ENCODE measurements at regions not wholly inside any gene's neighbourhood (a gene's known extent, or its start where the extent isn't known, plus 50 kb on each side); places are given as distances from the start of the nearest gene placed in this dataset.

GRCh38 chr5:3957658-3958057, 362.0 kb downstream of the IRX1 start:
- no peak for DNase-seq (ENCODE audit: low read depth)

GRCh38 chr5:3958389-3958788, 362.8 kb downstream of the IRX1 start:
- DNase-seq (ENCODE audit: low read depth): no peak

GRCh38 chr5:3962113-3962512, 366.5 kb downstream of the IRX1 start:
- DNase-seq (ENCODE audit: low read depth): no peak

DNA sequence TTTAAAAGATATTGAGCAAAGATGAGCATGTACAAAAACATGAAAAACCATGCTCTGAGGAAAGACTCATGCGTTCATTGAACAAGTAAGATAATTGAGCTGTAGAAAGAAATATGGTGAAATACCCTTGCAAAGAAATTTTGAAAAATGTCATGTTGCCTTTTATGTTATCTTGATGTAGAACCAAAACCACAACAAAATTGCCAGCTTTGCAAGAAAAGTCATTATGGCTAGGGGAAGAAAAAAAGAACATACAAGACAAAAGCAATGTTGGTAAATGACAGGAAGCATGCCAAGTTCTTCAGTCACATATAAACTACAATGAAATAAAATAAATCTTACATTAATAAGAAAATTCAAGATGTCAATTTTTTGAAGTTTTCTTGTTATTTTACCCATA, 368.0 kb downstream of the IRX1 start:
- no peak for DNase-seq (ENCODE audit: low read depth)

DNA sequence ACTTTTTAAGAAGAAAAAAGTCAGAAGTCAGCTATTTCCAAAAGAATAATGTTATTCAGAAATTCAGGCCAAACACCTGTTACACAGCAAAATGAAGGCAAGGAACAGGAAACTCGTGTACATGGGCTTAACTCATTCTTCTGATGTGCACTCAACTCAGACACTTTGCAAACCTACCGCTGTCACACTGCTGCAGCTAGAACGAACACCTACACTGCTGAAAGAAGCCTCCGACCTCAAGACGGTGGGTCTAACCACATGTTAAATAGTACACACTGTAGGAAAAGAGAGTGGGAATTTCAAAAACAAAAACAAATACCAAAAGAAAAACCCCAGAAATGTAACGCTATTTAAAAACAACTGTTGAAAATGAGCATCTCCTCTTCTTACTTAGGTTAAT, 384.5 kb downstream of the IRX1 start:
- DNase-seq (ENCODE audit: low read depth): no peak

GRCh38 chr5:3987867-3988266, 392.2 kb downstream of the IRX1 start:
- no peak for DNase-seq (ENCODE audit: low read depth)

GRCh38 chr5:3993856-3994473, 398.3 kb downstream of the IRX1 start:
- no peak for DNase-seq (ENCODE audit: low read depth)

GRCh38 chr5:3994628-3995027, 399.0 kb downstream of the IRX1 start:
- DNase-seq (ENCODE audit: low read depth): no peak

- DNase-seq (ENCODE audit: low read depth): no peak
These were observed 400.5 kb downstream of the IRX1 start for GRCh38 chr5:3995954-3996619.

DNA sequence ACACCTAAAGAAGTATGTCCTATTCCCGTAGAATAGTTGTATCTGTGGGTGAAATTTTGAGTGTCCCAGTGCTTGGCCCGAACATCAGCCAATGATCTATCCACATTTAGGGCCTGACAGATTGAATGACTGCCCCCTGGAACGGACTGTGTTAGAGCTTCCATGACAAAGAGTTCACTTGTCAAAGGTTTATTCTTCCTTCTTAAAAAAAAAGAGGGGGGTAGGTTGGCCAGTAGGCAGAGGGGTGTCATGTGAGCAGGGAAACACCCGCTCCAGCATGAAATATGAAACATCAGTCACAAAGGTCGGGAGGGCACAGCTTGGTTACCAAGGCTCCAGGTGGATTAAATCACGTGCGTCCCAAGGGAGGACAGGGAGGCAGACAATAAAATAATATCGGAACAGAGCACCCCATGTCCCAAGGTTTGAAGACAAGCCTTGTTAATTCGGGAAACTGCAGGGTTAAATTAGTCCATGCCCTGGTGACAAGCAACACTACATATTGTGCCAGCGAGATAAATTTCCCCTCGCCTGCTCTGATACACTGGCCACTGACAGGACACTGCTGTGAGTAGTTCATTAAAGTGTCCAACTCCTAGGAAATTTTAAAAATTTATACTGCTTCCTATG, 401.2 kb downstream of the IRX1 start:
- no peak for DNase-seq (ENCODE audit: low read depth)

GRCh38 chr5:3997670-3998069, 402.0 kb downstream of the IRX1 start:
- no peak for DNase-seq (ENCODE audit: low read depth)

GRCh38 chr5:3999929-4000328, 404.3 kb downstream of the IRX1 start:
- no peak for DNase-seq (ENCODE audit: low read depth)

- no peak for DNase-seq (ENCODE audit: low read depth)
These were observed 405.4 kb downstream of the IRX1 start for GRCh38 chr5:4001004-4001403.

DNA sequence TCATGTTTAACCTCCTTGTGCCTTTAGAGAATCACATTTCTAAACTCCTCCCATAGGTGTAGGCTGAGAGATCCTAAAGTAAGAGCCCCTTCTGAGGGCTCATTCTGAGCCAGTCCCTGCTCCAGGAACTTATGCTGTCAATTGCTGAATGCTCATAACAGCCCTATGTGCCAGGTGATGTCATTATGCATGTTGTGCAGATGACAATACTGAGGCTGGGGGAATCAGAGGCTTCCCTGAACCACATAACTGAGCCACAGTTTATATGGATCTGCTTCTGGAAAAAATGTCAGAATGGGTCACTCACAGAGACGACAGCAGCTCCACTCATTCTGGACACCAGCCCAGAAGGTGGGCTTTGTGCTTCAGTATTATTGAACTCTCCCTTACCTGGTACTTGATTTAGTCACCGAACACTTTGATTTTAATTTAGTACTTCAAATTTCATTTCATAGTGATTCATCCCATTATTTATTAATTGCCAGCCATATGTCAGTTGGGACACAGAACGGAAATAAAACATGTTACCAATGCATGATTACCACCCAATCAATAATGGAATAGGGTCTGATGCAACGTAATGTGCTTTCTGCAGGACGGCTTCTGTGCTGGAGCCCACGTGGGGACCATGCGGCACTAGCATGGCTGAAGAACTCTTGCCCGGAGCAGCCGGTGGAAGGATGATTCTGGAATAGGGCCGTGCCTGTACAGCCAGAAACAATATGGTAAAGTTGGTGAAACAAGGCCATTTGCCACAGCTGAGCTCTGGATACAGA, 406.3 kb downstream of the IRX1 start:
- DNase-seq (ENCODE audit: low read depth): no peak

DNA sequence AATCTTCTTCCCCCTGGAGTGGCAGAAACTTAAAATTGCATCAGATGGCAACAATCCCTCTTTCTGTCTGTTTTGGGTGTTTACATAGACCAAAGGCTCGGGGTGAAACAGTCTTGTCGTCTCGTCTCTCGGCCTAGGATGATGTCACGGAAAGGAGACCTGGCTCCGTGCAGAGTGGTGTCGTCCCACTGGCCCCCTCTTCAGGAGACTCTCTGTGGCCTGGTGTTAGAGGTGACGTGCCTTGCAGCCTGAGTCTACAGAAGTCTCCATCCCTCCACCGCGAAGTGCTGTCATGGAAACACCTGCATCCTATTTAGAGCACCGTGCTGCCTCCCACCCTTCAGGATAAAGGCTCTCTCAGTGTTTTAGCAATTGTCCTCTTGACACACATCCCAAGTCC, 409.7 kb downstream of the IRX1 start:
- DNase-seq (ENCODE audit: low read depth): no peak

DNA sequence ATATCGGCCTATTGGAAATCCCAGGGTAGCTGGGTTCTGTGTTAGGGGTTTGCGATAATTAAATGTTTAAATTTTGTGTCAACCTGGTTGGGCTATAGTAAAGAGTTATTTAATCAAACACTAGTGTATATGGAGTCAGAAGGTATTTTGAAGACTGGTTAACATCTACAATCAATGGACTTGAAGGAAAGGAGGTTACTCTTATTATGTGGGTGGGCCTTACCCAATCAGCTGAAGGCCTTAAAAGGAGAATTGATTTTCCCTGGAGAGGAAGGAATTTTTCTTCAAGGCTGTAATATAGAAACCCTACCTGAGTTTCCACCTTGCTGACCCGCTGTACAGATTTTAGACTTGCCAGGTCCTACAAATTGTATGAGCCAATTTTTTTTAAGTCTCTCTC, 411.4 kb downstream of the IRX1 start:
- no peak for DNase-seq (ENCODE audit: low read depth)

- no peak for DNase-seq (ENCODE audit: low read depth)
These were observed 416.3 kb downstream of the IRX1 start for GRCh38 chr5:4011943-4012342.

DNA sequence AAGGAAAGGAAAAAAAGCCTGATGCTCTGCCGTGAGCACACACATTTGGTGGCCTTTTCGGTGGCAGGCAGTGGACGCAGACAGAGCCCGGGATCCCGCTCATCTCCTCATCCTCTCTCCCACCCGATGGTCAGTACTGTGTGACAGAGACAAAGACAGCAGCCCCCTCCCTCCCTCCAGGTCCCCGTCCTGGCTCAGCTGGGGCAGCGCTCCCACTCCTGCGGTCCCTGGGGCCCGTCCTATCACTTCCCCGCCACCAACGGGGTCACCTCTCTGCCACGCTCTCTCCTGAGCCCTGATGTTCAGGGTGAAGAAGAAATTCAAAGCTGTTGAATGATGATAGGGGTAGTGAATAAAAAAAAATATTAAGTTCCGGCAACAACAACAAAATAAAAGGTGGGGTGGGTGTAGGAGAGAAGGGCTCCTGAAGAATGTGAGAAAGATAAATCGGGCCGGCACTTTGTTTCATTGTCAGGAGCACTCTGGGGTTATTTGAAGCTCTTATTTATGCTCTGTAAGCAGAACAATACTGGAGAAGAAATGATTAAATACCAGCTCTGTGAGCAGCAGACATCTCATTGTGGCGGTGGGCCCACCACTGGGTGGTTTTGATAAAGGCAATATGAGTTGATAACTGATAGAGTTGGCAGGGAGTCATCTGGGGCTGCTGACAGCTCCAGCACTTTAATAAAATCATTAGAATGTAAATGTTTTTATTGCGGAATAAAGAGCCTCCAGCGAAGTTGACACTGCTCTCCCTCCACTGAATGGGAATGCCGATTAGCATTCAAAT, 417.7 kb downstream of the IRX1 start:
- DNase-seq (ENCODE audit: low read depth): no peak

GRCh38 chr5:4015709-4016108, 420.1 kb downstream of the IRX1 start:
- DNase-seq (ENCODE audit: low read depth): no peak

DNA sequence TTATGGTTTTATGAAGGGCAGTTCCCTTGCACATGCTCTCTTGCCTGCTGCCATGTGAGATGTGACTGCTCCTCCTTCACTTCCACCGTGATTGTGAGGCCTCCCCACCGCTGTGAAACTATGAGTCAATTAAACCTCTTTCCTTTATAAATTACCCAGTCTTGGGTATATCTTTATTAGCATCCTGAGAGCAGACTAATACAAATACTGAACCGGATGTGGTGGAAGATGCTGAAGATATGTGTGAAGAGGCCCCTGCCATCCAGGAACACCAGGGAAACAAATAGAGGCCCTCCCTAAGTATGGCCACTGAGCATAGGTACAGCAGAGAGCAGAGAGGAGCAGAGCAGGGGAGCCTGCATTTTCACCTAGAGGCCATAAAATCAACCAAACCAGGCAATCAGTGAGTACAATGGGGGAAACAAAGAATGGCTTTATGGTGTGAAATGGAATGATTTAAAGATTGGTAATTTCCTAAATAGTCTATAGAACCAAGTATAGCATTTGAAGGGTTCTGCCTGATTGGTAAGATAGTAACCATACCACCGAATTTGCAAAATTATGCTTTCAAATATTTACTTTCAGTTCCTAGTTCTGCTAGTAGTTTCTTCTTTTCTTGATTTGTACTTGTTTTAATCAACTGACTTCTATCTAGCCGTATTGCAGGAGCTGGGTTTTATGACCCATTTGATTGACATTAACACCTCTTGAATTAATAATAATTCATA, 421.6 kb downstream of the IRX1 start:
- no peak for DNase-seq (ENCODE audit: low read depth)

DNA sequence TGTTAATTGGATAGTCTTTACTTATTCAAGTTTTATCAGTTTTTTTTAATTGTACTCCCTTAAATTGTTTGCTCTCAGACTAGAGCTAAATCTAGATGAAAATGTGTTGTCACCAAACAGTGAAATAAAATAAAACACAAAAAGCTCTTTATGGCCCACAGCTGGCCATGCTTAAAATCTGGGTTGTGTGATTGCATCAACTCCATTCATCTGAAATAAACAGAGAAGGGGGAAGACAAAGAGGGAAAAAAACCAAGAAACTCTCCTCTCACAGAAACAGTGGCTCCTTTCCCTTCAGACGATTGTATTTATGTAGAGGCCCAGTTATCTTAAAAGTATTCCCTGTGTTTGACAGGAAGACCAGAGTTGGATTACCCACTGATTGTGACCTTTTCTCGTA, 422.4 kb downstream of the IRX1 start:
- DNase-seq (ENCODE audit: low read depth): no peak
